BE2C (cell line): ENCODE measurements at regions not wholly inside any gene's neighbourhood (a gene's known extent, or its start where the extent isn't known, plus 50 kb on each side); places are given as distances from the start of the nearest gene placed in this dataset.

Experiments used
- DNase-seq: peaks from one replicate; pipeline ENCODE4 v3.0.0-alpha.2; 2020
- H3K27me3 ChIP-seq: fragments of 250-450 bp; sonication (Bioruptor Pico); 2 replicates; pipeline ENCODE4 v1.5.1; 2020; ENCODE audit warnings: mild to moderate bottlenecking
- H3K36me3 ChIP-seq: fragments of 250-450 bp; sonication (Bioruptor Pico); 2 replicates; pipeline ENCODE4 v1.5.1; 2020; ENCODE audit warnings: mild to moderate bottlenecking
- H3K4me1 ChIP-seq: fragments of 250-450 bp; sonication (Bioruptor Pico); 2 replicates; pipeline ENCODE4 v1.5.1; 2020
- H3K4me3 ChIP-seq: 2 replicates; pipeline ENCODE4 v1.5.1; 2011; ENCODE audit warnings: low read depth, low read length
- H3K9me3 ChIP-seq: fragments of 250-450 bp; sonication (Bioruptor Pico); 2 replicates; pipeline ENCODE4 v1.5.1; 2020
- TF ChIP-seq, protein P1 (sequence below): IDR thresholded peaks from 2 replicates; pipeline ENCODE4 v1.5.1; 2012; ENCODE audit warnings: mild to moderate bottlenecking, low read depth, low read length

DNA sequence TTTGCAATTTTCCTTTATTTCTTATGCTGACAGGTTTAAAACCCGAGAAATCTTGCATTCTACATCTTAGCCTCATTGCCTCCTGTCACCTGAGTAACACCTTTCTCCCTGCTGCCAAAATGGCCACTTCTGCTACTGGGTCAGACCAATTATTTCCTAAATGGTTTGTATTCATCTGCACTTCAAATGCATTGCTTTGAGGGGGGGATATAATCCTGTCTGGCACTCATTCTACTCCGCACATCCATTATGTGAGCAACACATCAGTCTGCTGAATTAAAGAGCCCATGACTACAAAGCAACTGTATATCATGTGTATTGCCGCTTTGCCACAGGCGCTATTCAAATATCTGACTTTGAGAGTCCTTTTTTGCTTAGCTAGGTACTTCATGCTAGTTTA lies 141.6 kb upstream of the TSHZ2 start:
- Histone ChIP-seq H3K4me3 (no peak overlapping the region), H3K27me3 (no peaks in the 10 kb centered on the region), H3K4me1 (no peaks in the 10 kb centered on the region), H3K36me3 (no peaks in the 10 kb centered on the region), H3K9me3 (no peaks in the 10 kb centered on the region)
- TF ChIP-seq, protein P1, sequence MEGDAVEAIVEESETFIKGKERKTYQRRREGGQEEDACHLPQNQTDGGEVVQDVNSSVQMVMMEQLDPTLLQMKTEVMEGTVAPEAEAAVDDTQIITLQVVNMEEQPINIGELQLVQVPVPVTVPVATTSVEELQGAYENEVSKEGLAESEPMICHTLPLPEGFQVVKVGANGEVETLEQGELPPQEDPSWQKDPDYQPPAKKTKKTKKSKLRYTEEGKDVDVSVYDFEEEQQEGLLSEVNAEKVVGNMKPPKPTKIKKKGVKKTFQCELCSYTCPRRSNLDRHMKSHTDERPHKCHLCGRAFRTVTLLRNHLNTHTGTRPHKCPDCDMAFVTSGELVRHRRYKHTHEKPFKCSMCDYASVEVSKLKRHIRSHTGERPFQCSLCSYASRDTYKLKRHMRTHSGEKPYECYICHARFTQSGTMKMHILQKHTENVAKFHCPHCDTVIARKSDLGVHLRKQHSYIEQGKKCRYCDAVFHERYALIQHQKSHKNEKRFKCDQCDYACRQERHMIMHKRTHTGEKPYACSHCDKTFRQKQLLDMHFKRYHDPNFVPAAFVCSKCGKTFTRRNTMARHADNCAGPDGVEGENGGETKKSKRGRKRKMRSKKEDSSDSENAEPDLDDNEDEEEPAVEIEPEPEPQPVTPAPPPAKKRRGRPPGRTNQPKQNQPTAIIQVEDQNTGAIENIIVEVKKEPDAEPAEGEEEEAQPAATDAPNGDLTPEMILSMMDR, result no peak
- no peak for DNase-seq

DNA sequence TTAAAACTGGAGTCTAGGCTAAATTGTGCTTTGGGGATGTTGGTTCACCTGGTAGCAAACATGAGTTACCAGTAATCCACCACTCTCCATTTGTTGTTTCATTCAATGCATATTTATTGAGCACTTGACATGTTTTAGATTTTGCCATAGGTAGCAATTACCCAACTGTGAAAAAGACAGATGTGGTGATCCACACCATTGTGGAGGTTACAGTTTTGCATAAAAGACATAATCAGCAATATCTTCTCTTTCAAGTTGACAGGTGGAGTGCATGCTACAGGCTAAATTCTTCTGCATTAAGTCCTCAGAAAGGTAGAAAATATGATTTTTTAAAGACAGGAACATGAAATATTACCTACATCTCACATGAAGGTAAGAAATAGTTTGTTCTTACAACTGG lies 143.0 kb upstream of the TSHZ2 start:
- no peaks in the 10 kb centered on the region for H3K4me1 ChIP-seq
- TF ChIP-seq, protein P1, result no peak
- H3K9me3 ChIP-seq, result no peaks in the 10 kb centered on the region
- H3K4me3 ChIP-seq, result no peak overlapping the region
- no peaks in the 10 kb centered on the region for H3K36me3 ChIP-seq
- H3K27me3 ChIP-seq, result no peaks in the 10 kb centered on the region
- DNase-seq, result no peak

DNA sequence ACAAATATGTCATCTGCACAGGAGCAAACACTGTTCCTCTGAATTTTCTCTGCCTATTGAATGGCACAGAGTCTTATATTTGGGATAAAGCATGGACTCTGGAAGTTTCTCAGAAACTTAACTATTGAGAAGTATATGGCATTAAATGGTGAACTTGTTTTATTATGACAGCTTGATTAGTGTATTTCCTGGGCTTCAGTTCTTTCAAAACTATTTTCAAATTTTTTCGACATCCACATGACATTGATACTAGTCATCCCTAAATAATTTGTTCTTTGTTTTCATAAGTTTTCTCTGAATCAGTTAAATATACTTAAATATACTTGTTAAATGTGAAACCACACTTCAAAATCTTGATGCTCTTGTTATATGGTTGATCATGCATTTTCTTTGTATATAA lies 144.0 kb upstream of the TSHZ2 start:
- no peaks in the 10 kb centered on the region for H3K36me3 ChIP-seq
- TF ChIP-seq, protein P1, result no peak
- H3K4me3 ChIP-seq, result no peak overlapping the region
- no peaks in the 10 kb centered on the region for H3K4me1 ChIP-seq
- no peaks in the 10 kb centered on the region for H3K27me3 ChIP-seq
- no peak for DNase-seq
- H3K9me3 ChIP-seq, result no peaks in the 10 kb centered on the region

DNA sequence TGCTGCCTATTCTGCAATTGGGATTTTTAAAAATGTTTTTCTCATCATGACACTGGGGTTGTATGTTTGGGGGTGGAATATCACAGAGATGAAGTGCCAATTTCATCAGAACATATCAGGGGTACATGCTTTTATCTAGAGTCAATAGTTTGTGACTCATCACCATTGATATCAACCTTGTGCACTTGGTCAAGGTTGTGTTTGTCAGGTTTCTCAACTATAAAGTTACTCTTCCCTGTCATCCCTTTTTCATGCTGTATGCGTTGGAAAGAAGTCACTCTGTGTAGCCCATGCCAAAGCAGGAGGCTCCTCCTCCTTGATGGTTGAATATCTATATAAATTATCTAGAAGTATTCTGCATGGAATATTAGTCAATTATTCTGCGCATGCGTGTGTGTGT lies 145.4 kb upstream of the TSHZ2 start:
- no peaks in the 10 kb centered on the region for H3K36me3 ChIP-seq

DNA sequence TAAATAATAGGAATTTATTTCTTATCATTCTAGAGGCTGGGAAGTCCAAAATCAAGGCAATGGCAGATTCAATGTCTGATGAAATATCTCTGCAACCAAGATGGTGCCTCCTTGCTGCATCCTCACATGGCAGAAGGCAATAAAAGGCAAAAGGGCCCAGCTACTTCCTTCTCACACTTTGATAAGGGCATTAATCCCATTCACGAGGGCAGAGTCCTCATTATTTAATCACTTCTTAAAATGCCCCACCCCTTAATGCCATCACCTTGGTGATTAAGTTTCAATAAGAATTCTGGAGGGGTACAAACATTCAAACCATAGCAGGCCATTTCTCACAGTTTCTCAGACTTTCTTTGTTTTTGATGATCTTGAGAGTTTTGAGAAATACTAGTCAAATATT lies 145.8 kb upstream of the TSHZ2 start:
- H3K4me3 ChIP-seq, result no peak overlapping the region
- no peak for DNase-seq
- no peaks in the 10 kb centered on the region for H3K9me3 ChIP-seq
- H3K36me3 ChIP-seq, result no peaks in the 10 kb centered on the region
- TF ChIP-seq, protein P1, result no peak
- no peaks in the 10 kb centered on the region for H3K27me3 ChIP-seq
- H3K4me1 ChIP-seq, result no peaks in the 10 kb centered on the region

More for the DNA sequence above, 145.4 kb upstream of the TSHZ2 start:
- DNase-seq, result no peak
- H3K9me3 ChIP-seq, result no peaks in the 10 kb centered on the region
- H3K27me3 ChIP-seq, result no peaks in the 10 kb centered on the region
- H3K4me1 ChIP-seq, result no peaks in the 10 kb centered on the region
- H3K4me3 ChIP-seq, result no peak overlapping the region
- TF ChIP-seq, protein P1, result no peak

DNA sequence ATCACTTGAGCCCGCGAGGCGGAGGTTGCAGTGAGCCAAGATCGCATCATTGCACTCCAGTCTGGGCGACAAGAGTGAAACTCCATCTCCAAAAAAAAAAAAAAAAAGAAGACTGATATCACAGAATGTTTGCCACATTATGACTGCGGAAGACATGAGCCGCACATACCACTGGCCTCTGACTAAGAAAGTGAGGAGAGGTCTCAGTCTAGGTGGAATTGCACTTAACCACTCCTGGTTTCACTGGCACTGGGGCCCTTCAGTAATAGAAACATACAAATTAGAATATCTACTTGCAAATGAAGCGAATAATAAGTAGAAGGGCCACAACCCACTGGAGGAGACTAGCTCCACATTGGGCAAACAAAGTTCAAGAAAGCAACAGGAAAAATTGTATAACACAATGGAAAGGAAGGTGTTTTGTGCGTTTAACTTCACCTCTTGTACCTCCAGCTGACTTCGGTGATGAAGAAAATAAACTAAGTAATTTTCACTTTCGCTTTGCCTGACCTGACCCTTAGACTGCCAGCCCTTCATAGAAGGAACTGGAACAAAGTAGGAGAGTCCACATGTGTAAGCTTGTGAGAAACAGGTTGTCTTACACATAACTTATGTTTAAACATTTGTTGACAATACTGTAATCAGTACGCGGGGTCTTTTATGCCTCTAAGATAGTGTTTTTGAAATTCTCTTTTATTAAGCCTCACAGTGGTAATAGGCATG lies 147.5 kb upstream of the TSHZ2 start:
- no peak overlapping the region for H3K4me3 ChIP-seq
- no peaks in the 10 kb centered on the region for H3K9me3 ChIP-seq
- H3K36me3 ChIP-seq, result no peaks in the 10 kb centered on the region
- no peaks in the 10 kb centered on the region for H3K4me1 ChIP-seq
- TF ChIP-seq, protein P1, result no peak
- no peaks in the 10 kb centered on the region for H3K27me3 ChIP-seq
- no peak for DNase-seq
